GM12874 (cell line): ENCODE measurements at regions not wholly inside any gene's neighbourhood (a gene's known extent, or its start where the extent isn't known, plus 50 kb on each side); places are given as distances from the start of the nearest gene placed in this dataset.

Source experiments
- CTCF ChIP-seq: IDR thresholded peaks from 2 replicates; pipeline ENCODE4 v1.5.1; 2011; ENCODE audit warnings: low read depth, mild to moderate bottlenecking, control low read depth, low read length, moderate library complexity; ENCODE audit not compliant: insufficient read depth

- no peak for TF ChIP-seq CTCF
Observed at GRCh38 chr4:178838776-178839175, 1396.5 kb upstream of the AGA start.

DNA sequence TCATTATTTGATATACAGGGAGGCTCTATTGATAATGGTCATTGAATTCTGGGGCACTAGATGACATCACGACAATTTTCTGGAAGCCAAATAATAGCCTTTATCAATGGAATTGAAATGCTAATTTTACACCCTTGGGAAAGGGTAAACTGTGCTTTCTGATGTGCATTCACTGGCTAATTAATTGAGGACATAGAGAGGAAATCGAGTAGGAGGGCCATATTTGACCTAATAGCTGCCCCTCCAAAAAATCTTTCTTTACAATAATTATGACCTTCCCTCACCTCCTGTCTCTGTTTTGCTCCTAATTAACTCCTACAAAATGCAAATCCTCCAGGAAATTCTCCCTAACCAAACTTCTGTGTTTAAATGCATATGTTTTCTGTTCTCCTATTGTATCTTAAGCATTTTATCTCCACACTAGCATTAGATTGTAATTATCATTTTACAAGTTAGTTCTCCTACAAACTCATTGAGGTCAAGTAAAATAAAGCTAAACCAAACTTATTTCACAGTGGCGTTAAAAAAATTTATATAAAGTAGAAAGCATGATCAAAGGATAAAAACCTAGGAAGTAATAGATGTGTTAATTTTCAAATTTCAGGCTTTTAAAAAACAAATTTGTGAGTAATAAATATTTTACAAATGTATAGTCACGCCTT is 1414.0 kb upstream of the AGA start:
- TF ChIP-seq CTCF = no peak

DNA sequence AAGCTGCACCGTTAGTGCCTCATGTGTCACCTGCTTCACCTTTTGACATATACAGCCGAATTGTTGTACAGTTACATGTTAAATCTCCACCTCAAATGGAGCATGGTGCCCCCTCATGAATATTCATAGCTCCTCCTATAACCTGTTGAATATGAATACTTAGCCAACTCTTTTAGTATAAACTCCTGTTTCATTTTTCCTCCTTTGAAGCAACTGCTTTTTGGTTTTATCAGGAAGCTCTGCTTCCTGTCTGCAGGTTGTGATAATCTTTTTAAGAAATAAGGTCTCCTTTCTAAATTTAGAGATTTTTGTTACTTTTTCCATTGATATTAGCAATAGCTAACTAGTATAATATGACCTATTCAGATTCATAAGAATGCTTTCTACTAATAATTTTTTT is 1429.2 kb upstream of the AGA start:
- TF ChIP-seq CTCF = no peak

DNA sequence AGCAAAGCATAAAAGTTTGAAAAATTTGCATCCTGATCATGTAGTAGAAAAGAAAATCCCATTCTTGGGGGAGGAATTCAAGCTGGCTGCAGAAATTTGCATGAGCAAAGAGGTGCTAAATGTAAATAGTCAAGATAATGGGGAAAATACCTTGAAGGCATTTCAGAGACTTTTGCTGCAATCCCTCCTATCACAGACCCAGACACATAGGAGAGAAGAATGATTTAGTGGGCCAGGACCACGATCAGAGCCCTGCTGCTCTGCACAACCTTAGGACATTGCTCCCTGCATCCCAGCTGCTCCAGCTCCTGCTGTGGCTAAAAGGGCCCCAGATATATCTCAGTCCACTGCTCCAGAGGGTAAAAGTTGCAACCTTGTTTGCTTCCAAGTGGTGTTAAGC is 1439.7 kb upstream of the AGA start:
- no peak for TF ChIP-seq CTCF

GRCh38 chr4:178894126-178894525 is 1451.9 kb upstream of the AGA start:
- TF ChIP-seq CTCF = no peak

GRCh38 chr4:178899084-178899483 is 1456.8 kb upstream of the AGA start:
- no peak for TF ChIP-seq CTCF

- TF ChIP-seq CTCF = no peak
Observed at GRCh38 chr4:178917756-178918155, 1475.5 kb upstream of the AGA start.
